Heart right ventricle (tissue), 16 donors: ENCODE measurements at regions not wholly inside any gene's neighbourhood (a gene's known extent, or its start where the extent isn't known, plus 50 kb on each side); places are given as distances from the start of the nearest gene placed in this dataset.

ENCODE experiments used
- ATAC-seq, 8 donors: fragments of 200-7000 bp; cut with Tn5 transposase; one replicate each; pipeline ENCODE4 v1.9.1; 2020; ENCODE audit warnings: mild to moderate bottlenecking in 8 of 8, moderate library complexity in 8 of 8, moderate number of reproducible peaks in 1 of 8
- DNase-seq, 2 donors: peaks; one replicate each; pipeline ENCODE4 v3.0.0-alpha.2; 2020
- H3K27ac ChIP-seq, 10 donors: fragments of 200-600 bp; sonication (generic) in 2 of 10; one replicate each; pipeline versions ENCODE4 v1.5.0 to v1.8.0; 2020 to 2022; ENCODE audit warnings: mild to moderate bottlenecking in 3 of 10
- H3K27me3 ChIP-seq, 7 donors: fragments of 200-600 bp; one replicate each; pipeline ENCODE4 v1.8.0; 2021 to 2022; ENCODE audit warnings: mild to moderate bottlenecking in 2 of 7
- H3K36me3 ChIP-seq, 9 donors: fragments of 200-600 bp; sonication (generic) in 1 of 9; one replicate each; pipeline versions ENCODE4 v1.5.0 to v1.8.0; 2020 to 2022; ENCODE audit warnings: mild to moderate bottlenecking in 2 of 9
- H3K4me1 ChIP-seq, 9 donors: fragments of 200-600 bp; sonication (generic) in 1 of 9; one replicate each; pipeline versions ENCODE4 v1.5.0 to v1.8.0; 2020 to 2022; ENCODE audit warnings: mild to moderate bottlenecking in 4 of 9
- H3K4me3 ChIP-seq, 10 donors: fragments of 200-600 bp; sonication (generic) in 2 of 10; one replicate each; pipeline versions ENCODE4 v1.5.0 to v1.8.0; 2020 to 2022; ENCODE audit warnings: mild to moderate bottlenecking in 7 of 10, moderate library complexity in 2 of 10
- H3K9me3 ChIP-seq, 11 donors: fragments of 200-600 bp in 10 of 11; sonication (generic) in 2 of 11; one replicate each; pipeline versions ENCODE4 v1.5.0 to v1.8.0; 2013 to 2022; ENCODE audit warnings: mild to moderate bottlenecking in 2 of 11, control low read depth in 1 of 11, moderate library complexity in 1 of 11
- CTCF ChIP-seq, 9 donors: fragments of 200-600 bp; sonication (generic) in 2 of 9; IDR thresholded peaks; one replicate each; pipeline versions ENCODE4 v1.5.0 to v1.8.0; 2021 to 2022; ENCODE audit warnings: antibody characterized with exemption in 9 of 9, mild to moderate bottlenecking in 5 of 9, moderate library complexity in 1 of 9
- WGBS, 2 donors: extraction: QIAGEN DNeasy Blood & Tissue Kit; methylation state at CpG; one replicate each; pipeline ENCODE4 v1.1.7; 2013; ENCODE audit warnings: inconsistent platforms in 1 of 2; 5-methylcytosine and 5-hydroxymethylcytosine counted together
- intact Hi-C, 10 donors: fragments of 100-400 bp; cut with DNase I; formaldehyde crosslinking; loops; one replicate each; pipeline versions ENCODE4 v1.11.1 to v1.14.2; 2022
- donor health status: Arrhythmogenic right ventricular cardiomyopathy.
- donor health status: ischemic (EF 13 %, LVEDD 7.1; RV severe dilation, severe dysfunction).
- donor health status: healthy with polysubstance abuse.
- donor health status: DM: no; HTN: yes; CAD: no.
- donor health status: DM: no; HTN: no; CAD: no.
- donor health status: ischemic (EF 25% LVEDD 6.9; RV normal size, moderate dysfunction).
- donor health status: ischemic (EF 25% LVEDD 5.7; RV mildly dilated, moderate dysfunction).
- donor health status: healthy.
- donor health status: DM: yes; HTN: yes; CAD: no.
- donor health status: Ischemic cardiomyopathy.
- donor health status: ischemic (EF 35%, LVEDD 5.7; RV mildly dilated, moderate dysfunction).
- donor health status: nonischemic (EF 11% LVEDD 7.7; RV severe dilation, severe dysfunction).
- donor health status: DM: yes; HTN: yes; CAD: no.
- donor health status: PGD.
- donor health status: ischemic (EF 29% LVEDD 5.4; RV normal size, mild dysfunction).
- donor health status: nonischemic (EF 23%, LVEDD 6.1; RV moderate dilation, normal function).

DNA sequence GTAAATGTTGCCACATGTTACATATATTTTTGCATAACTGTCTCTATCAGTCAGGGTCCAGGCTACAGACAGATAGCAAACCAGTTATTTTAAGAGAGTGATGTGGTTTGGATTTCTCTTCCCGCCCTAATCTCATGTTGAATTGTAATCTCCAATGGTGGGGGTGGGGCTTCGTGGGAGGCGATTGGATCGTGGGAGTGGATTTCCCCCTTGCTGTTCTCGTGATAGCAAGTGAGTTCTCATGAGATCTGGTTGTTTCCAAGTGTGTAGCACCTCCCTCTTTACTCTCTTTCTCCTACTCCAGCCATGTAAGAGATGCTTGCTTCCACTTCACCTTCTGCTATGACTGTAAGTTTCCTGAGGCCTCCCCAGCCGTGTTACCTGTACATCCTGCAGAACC, 704.2 kb upstream of the TBX3 start:
- Histone ChIP-seq H3K4me1 (no peaks in the 10 kb centered on the region), H3K36me3 (no peaks in the 10 kb centered on the region), H3K9me3 (peaks cover 0 to 16% (median 0%) of the 10 kb centered on the region in 11 donors), H3K27me3 (peaks cover 0 to 9% (median 0%) of the 10 kb centered on the region in 7 donors), H3K27ac (no peak overlapping the region), H3K4me3 (no peak overlapping the region)
- no peak for TF ChIP-seq CTCF (IDR thresholded peaks at IDR 0.05)
- intact Hi-C loops: no loop called here
- WGBS, 2 donors: 40 to 49% methylated on average over 6 of the region's 6 CpGs
- DNase-seq (no peak), ATAC-seq (no peak)

GRCh38 chr12:115387467-115387901, 703.5 kb upstream of the TBX3 start:
- H3K27ac ChIP-seq: no peak overlapping the region
- H3K27me3 ChIP-seq: peaks cover 0 to 11% (median 0%) of the 10 kb centered on the region in 7 donors

DNA sequence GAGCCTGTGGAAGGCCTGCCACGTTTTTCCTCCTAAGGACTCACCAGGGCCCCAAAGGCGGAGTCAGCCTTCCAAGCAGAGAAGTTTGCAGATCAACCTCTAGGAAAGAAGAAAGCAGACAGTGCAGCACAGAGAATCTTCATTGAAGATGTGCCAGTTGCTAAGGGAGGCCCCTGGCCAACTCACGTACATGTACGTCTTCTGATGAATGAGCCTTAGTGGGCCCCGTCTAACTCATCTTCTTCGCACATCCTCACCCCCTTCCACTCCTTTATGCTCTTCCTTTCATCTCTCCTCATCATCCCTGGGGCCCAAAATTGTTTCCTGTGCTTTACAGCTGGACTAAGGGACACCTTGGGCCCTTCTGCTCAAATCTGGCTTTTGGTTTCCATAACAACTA, 703.0 kb upstream of the TBX3 start:
- H3K36me3 ChIP-seq: no peaks in the 10 kb centered on the region
- peaks cover 0 to 9% (median 0%) of the 10 kb centered on the region in 11 donors for H3K9me3 ChIP-seq
- H3K27ac ChIP-seq: no peak overlapping the region
- no peak overlapping the region for H3K4me3 ChIP-seq
- WGBS, 2 donors: 83 to 86% methylated on average over 6 of the region's 6 CpGs
- peaks cover 0 to 15% (median 0%) of the 10 kb centered on the region in 7 donors for H3K27me3 ChIP-seq
- intact Hi-C loops: no loop called here
- DNase-seq (no peak), ATAC-seq (no peak)
- TF ChIP-seq CTCF (IDR thresholded peaks at IDR 0.05): no peak
- no peaks in the 10 kb centered on the region for H3K4me1 ChIP-seq

More at GRCh38 chr12:115387467-115387901, 703.5 kb upstream of the TBX3 start:
- ATAC-seq (no peak), DNase-seq (no peak)
- peaks cover 0 to 9% (median 0%) of the 10 kb centered on the region in 11 donors for H3K9me3 ChIP-seq
- H3K4me1 ChIP-seq: no peaks in the 10 kb centered on the region
- no peaks in the 10 kb centered on the region for H3K36me3 ChIP-seq
- H3K4me3 ChIP-seq: no peak overlapping the region
- 67 to 74% methylated on average over 5 of the region's 5 CpGs for WGBS, 2 donors
- intact Hi-C loops: no loop called here
- no peak for TF ChIP-seq CTCF (IDR thresholded peaks at IDR 0.05)

DNA sequence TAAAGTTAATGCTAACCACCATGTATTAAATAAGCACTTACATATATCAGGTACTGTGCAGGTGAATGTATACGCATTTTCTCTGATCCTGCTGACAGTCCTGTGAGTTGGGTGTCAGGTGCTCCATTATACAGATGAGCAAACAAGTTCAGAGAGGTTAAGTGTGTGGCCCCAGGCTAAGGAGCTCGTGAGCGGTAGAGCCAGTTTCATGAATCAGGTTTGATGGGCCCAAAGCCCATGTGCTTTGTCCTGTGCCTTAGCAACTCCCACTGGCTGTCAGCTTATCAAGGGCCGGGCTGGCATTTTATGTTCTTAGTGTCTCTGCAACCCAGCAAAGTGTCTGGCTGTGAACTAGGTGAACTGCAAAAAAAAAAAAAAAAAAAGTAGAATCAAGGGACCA, 701.2 kb upstream of the TBX3 start:
- 86 to 88% methylated on average over 4 of the region's 4 CpGs for WGBS, 2 donors
- ATAC-seq (no peak), DNase-seq (no peak)
- no peaks in the 10 kb centered on the region for H3K36me3 ChIP-seq
- no peak for TF ChIP-seq CTCF (IDR thresholded peaks at IDR 0.05)
- intact Hi-C loops: no loop called here
- H3K4me3 ChIP-seq: no peak overlapping the region
- H3K4me1 ChIP-seq: no peaks in the 10 kb centered on the region
- no peaks in the 10 kb centered on the region for H3K9me3 ChIP-seq
- H3K27me3 ChIP-seq: peaks cover 0 to 17% (median under 1%) of the 10 kb centered on the region in 7 donors
- H3K27ac ChIP-seq: no peak overlapping the region
